ENCODE measurements at regions not wholly inside any gene's neighbourhood (a gene's known extent, or its start where the extent isn't known, plus 50 kb on each side); places are given as distances from the start of the nearest gene placed in this dataset.
"Not testable (repeated sequence)": the region's sequence is repeated elsewhere in the genome, so short reads cannot be mapped to it uniquely, and the experiment has no call there.

GRCh38 chr1:213340593-213340992 is 289.6 kb downstream of the RPS6KC1 start:
- Histone ChIP-seq H3K4me1 (ENCODE audit: insufficient read depth, low read length) (no peaks in the 10 kb centered on the region), H3K36me3 (ENCODE audit: insufficient read depth, low read depth, low read length) (no peaks in the 10 kb centered on the region), H3K27ac (ENCODE audit: low read length) (no peak overlapping the region), H3K9ac (ENCODE audit: low read depth, low read length) (no peak overlapping the region), H3K4me3 (ENCODE audit: low read length) (no peak overlapping the region), H3K9me3 (ENCODE audit: insufficient read depth, low read depth, low read length) (no peaks in the 10 kb centered on the region), H3K27me3 (ENCODE audit: insufficient read depth, low read length) (no peaks in the 10 kb centered on the region)

GRCh38 chr1:213345621-213346020 is 294.6 kb downstream of the RPS6KC1 start:
- H3K36me3 ChIP-seq (ENCODE audit: insufficient read depth, low read depth, low read length), result no peaks in the 10 kb centered on the region
- no peak overlapping the region for H3K4me3 ChIP-seq (ENCODE audit: low read length)
- no peaks in the 10 kb centered on the region for H3K9me3 ChIP-seq (ENCODE audit: insufficient read depth, low read depth, low read length)
- no peaks in the 10 kb centered on the region for H3K27me3 ChIP-seq (ENCODE audit: insufficient read depth, low read length)
- no peaks in the 10 kb centered on the region for H3K4me1 ChIP-seq (ENCODE audit: insufficient read depth, low read length)
- no peak overlapping the region for H3K27ac ChIP-seq (ENCODE audit: low read length)
- no peak overlapping the region for H3K9ac ChIP-seq (ENCODE audit: low read depth, low read length)

GRCh38 chr1:213357403-213357802 is 306.4 kb downstream of the RPS6KC1 start:
- H3K9me3 ChIP-seq (ENCODE audit: insufficient read depth, low read depth, low read length), result peaks cover 12% of the 10 kb centered on the region
- no peaks in the 10 kb centered on the region for H3K4me1 ChIP-seq (ENCODE audit: insufficient read depth, low read length)
- H3K36me3 ChIP-seq (ENCODE audit: insufficient read depth, low read depth, low read length), result no peaks in the 10 kb centered on the region
- H3K4me3 ChIP-seq (ENCODE audit: low read length), result no peak overlapping the region
- H3K27ac ChIP-seq (ENCODE audit: low read length), result no peak overlapping the region
- no peaks in the 10 kb centered on the region for H3K27me3 ChIP-seq (ENCODE audit: insufficient read depth, low read length)
- no peak overlapping the region for H3K9ac ChIP-seq (ENCODE audit: low read depth, low read length)

- not testable (repeated sequence) for H3K9ac ChIP-seq (ENCODE audit: low read depth, low read length); H3K27me3 ChIP-seq (ENCODE audit: insufficient read depth, low read length); H3K27ac ChIP-seq (ENCODE audit: low read length); H3K4me1 ChIP-seq (ENCODE audit: insufficient read depth, low read length); H3K36me3 ChIP-seq (ENCODE audit: insufficient read depth, low read depth, low read length); H3K4me3 ChIP-seq (ENCODE audit: low read length)
- peaks cover 16% of the 10 kb centered on the region for H3K9me3 ChIP-seq (ENCODE audit: insufficient read depth, low read depth, low read length)
These were observed 307.3 kb downstream of the RPS6KC1 start for GRCh38 chr1:213358368-213358767.

GRCh38 chr1:213362598-213362997 is 311.6 kb downstream of the RPS6KC1 start:
- Histone ChIP-seq H3K27ac (ENCODE audit: low read length) (no peak overlapping the region), H3K4me3 (ENCODE audit: low read length) (no peak overlapping the region), H3K36me3 (ENCODE audit: insufficient read depth, low read depth, low read length) (no peaks in the 10 kb centered on the region), H3K9ac (ENCODE audit: low read depth, low read length) (no peak overlapping the region), H3K27me3 (ENCODE audit: insufficient read depth, low read length) (no peaks in the 10 kb centered on the region), H3K4me1 (ENCODE audit: insufficient read depth, low read length) (no peaks in the 10 kb centered on the region), H3K9me3 (ENCODE audit: insufficient read depth, low read depth, low read length) (peaks cover 16% of the 10 kb centered on the region)

GRCh38 chr1:213366141-213366831 is 315.2 kb downstream of the RPS6KC1 start:
- no peak overlapping the region for H3K9ac ChIP-seq (ENCODE audit: low read depth, low read length)
- no peak overlapping the region for H3K4me3 ChIP-seq (ENCODE audit: low read length)
- H3K27ac ChIP-seq (ENCODE audit: low read length), result no peak overlapping the region
- peaks cover 3% of the 10 kb centered on the region; the same call in 1 of the 2 replicates for H3K4me1 ChIP-seq (ENCODE audit: insufficient read depth, low read length)
- H3K36me3 ChIP-seq (ENCODE audit: insufficient read depth, low read depth, low read length), result no peaks in the 10 kb centered on the region
- no peaks in the 10 kb centered on the region for H3K27me3 ChIP-seq (ENCODE audit: insufficient read depth, low read length)
- H3K9me3 ChIP-seq (ENCODE audit: insufficient read depth, low read depth, low read length), result peaks cover 15% of the 10 kb centered on the region

- Histone ChIP-seq H3K4me3 (ENCODE audit: low read length) (no peak overlapping the region), H3K27me3 (ENCODE audit: insufficient read depth, low read length) (no peaks in the 10 kb centered on the region), H3K9ac (ENCODE audit: low read depth, low read length) (no peak overlapping the region), H3K36me3 (ENCODE audit: insufficient read depth, low read depth, low read length) (no peaks in the 10 kb centered on the region), H3K9me3 (ENCODE audit: insufficient read depth, low read depth, low read length) (no peaks in the 10 kb centered on the region), H3K4me1 (ENCODE audit: insufficient read depth, low read length) (peaks cover 3% of the 10 kb centered on the region; the same call in 1 of the 2 replicates), H3K27ac (ENCODE audit: low read length) (no peak overlapping the region)
These were observed 318.4 kb downstream of the RPS6KC1 start for GRCh38 chr1:213369465-213369864.

- Histone ChIP-seq H3K27me3 (ENCODE audit: insufficient read depth, low read length) (no peaks in the 10 kb centered on the region), H3K4me3 (ENCODE audit: low read length) (no peak overlapping the region), H3K36me3 (ENCODE audit: insufficient read depth, low read depth, low read length) (no peaks in the 10 kb centered on the region), H3K27ac (ENCODE audit: low read length) (no peak overlapping the region), H3K9ac (ENCODE audit: low read depth, low read length) (no peak overlapping the region), H3K4me1 (ENCODE audit: insufficient read depth, low read length) (peaks cover 3% of the 10 kb centered on the region; the same call in 1 of the 2 replicates), H3K9me3 (ENCODE audit: insufficient read depth, low read depth, low read length) (no peaks in the 10 kb centered on the region)
These were observed 319.5 kb downstream of the RPS6KC1 start for GRCh38 chr1:213370523-213370922.

GRCh38 chr1:213371525-213371846 is 320.4 kb downstream of the RPS6KC1 start:
- Histone ChIP-seq H3K9ac (ENCODE audit: low read depth, low read length) (no peak overlapping the region), H3K4me3 (ENCODE audit: low read length) (no peak overlapping the region)

GRCh38 chr1:213371847-213372619 is 321.0 kb downstream of the RPS6KC1 start:
- Histone ChIP-seq H3K4me3 (ENCODE audit: low read length) (no peak overlapping the region), H3K27me3 (ENCODE audit: insufficient read depth, low read length) (no peaks in the 10 kb centered on the region), H3K4me1 (ENCODE audit: insufficient read depth, low read length) (peaks cover 9% of the 10 kb centered on the region), H3K9me3 (ENCODE audit: insufficient read depth, low read depth, low read length) (no peaks in the 10 kb centered on the region), H3K36me3 (ENCODE audit: insufficient read depth, low read depth, low read length) (no peaks in the 10 kb centered on the region), H3K9ac (ENCODE audit: low read depth, low read length) (no peak overlapping the region), H3K27ac (ENCODE audit: low read length) (no peak overlapping the region)

More at GRCh38 chr1:213371525-213371846, 320.4 kb downstream of the RPS6KC1 start:
- Histone ChIP-seq H3K9me3 (ENCODE audit: insufficient read depth, low read depth, low read length) (no peaks in the 10 kb centered on the region), H3K36me3 (ENCODE audit: insufficient read depth, low read depth, low read length) (no peaks in the 10 kb centered on the region), H3K27ac (ENCODE audit: low read length) (no peak overlapping the region), H3K27me3 (ENCODE audit: insufficient read depth, low read length) (no peaks in the 10 kb centered on the region), H3K4me1 (ENCODE audit: insufficient read depth, low read length) (peaks cover 4% of the 10 kb centered on the region; the same call in 1 of the 2 replicates)

- H3K9me3 ChIP-seq (ENCODE audit: insufficient read depth, low read depth, low read length), result no peaks in the 10 kb centered on the region
- no peak overlapping the region for H3K27ac ChIP-seq (ENCODE audit: low read length)
- no peak overlapping the region for H3K9ac ChIP-seq (ENCODE audit: low read depth, low read length)
- H3K4me3 ChIP-seq (ENCODE audit: low read length), result no peak overlapping the region
- H3K27me3 ChIP-seq (ENCODE audit: insufficient read depth, low read length), result no peaks in the 10 kb centered on the region
- H3K36me3 ChIP-seq (ENCODE audit: insufficient read depth, low read depth, low read length), result no peaks in the 10 kb centered on the region
- H3K4me1 ChIP-seq (ENCODE audit: insufficient read depth, low read length), result peaks cover 8% of the 10 kb centered on the region
These were observed 323.3 kb downstream of the RPS6KC1 start for GRCh38 chr1:213374369-213374768.

- Histone ChIP-seq H3K4me1 (ENCODE audit: insufficient read depth, low read length) (peaks cover 8% of the 10 kb centered on the region), H3K27ac (ENCODE audit: low read length) (no peak overlapping the region), H3K27me3 (ENCODE audit: insufficient read depth, low read length) (no peaks in the 10 kb centered on the region), H3K4me3 (ENCODE audit: low read length) (no peak overlapping the region), H3K9me3 (ENCODE audit: insufficient read depth, low read depth, low read length) (no peaks in the 10 kb centered on the region), H3K36me3 (ENCODE audit: insufficient read depth, low read depth, low read length) (no peaks in the 10 kb centered on the region), H3K9ac (ENCODE audit: low read depth, low read length) (no peak overlapping the region)
These were observed 324.0 kb downstream of the RPS6KC1 start for GRCh38 chr1:213375002-213375401.

All from iPS-20b (cell line).